ENCODE measurements at regions not wholly inside any gene's neighbourhood (a gene's known extent, or its start where the extent isn't known, plus 50 kb on each side); places are given as distances from the start of the nearest gene placed in this dataset.

GRCh38 chr11:109480251-109480650, 58.3 kb downstream of the C11orf87 start:
- no peak for DNase-seq
- no peaks in the 10 kb centered on the region for H3K36me3 Mint-ChIP-seq
- H3K27ac Mint-ChIP-seq: no peak overlapping the region
- H3K27me3 Mint-ChIP-seq (ENCODE audit: low read depth in 3 of 3): peaks cover 0 to 3% (median 2%) of the 10 kb centered on the region in 3 donors
- H3K9me3 Mint-ChIP-seq: peaks cover 3 to 34% (median 5%) of the 10 kb centered on the region in 6 donors
- H3K4me3 Mint-ChIP-seq: no peak overlapping the region
- no peaks in the 10 kb centered on the region for H3K4me1 Mint-ChIP-seq

- H3K4me3 Mint-ChIP-seq: no peak overlapping the region
- no peak for DNase-seq
- H3K4me1 Mint-ChIP-seq: no peaks in the 10 kb centered on the region
- no peak overlapping the region for H3K27ac Mint-ChIP-seq
- H3K36me3 Mint-ChIP-seq: no peaks in the 10 kb centered on the region
- H3K27me3 Mint-ChIP-seq (ENCODE audit: low read depth in 3 of 3): peaks cover 0 to 1% (median 1%) of the 10 kb centered on the region in 3 donors
- H3K9me3 Mint-ChIP-seq: peaks cover 0 to 12% (median 3%) of the 10 kb centered on the region in 6 donors
Measured at GRCh38 chr11:109486129-109486528, 64.1 kb downstream of the C11orf87 start.

- no peak overlapping the region for H3K4me3 Mint-ChIP-seq
- H3K9me3 Mint-ChIP-seq: peaks cover 0 to 9% (median 3%) of the 10 kb centered on the region in 6 donors
- H3K27me3 Mint-ChIP-seq (ENCODE audit: low read depth in 3 of 3): peaks cover 0 to 5% (median 0%) of the 10 kb centered on the region in 3 donors
- no peak overlapping the region for H3K27ac Mint-ChIP-seq
- DNase-seq: no peak
- H3K36me3 Mint-ChIP-seq: no peaks in the 10 kb centered on the region
- H3K4me1 Mint-ChIP-seq: no peaks in the 10 kb centered on the region
Measured at GRCh38 chr11:109490953-109491635, 69.1 kb downstream of the C11orf87 start.

GRCh38 chr11:109506115-109506514, 84.1 kb downstream of the C11orf87 start:
- Mint-ChIP-seq H3K4me3 (no peak overlapping the region), H3K9me3 (peaks cover 0 to 2% (median 0%) of the 10 kb centered on the region in 6 donors), H3K36me3 (no peaks in the 10 kb centered on the region), H3K4me1 (no peaks in the 10 kb centered on the region), H3K27ac (no peak overlapping the region), H3K27me3 (ENCODE audit: low read depth in 3 of 3) (no peaks in the 10 kb centered on the region)
- DNase-seq: no peak

GRCh38 chr11:109507331-109507730, 85.3 kb downstream of the C11orf87 start:
- no peaks in the 10 kb centered on the region for H3K36me3 Mint-ChIP-seq
- H3K9me3 Mint-ChIP-seq: peaks cover 0 to 2% (median 0%) of the 10 kb centered on the region in 6 donors
- H3K27me3 Mint-ChIP-seq (ENCODE audit: low read depth in 3 of 3): no peaks in the 10 kb centered on the region
- no peak overlapping the region for H3K27ac Mint-ChIP-seq
- H3K4me1 Mint-ChIP-seq: no peaks in the 10 kb centered on the region
- DNase-seq: no peak
- H3K4me3 Mint-ChIP-seq: no peak overlapping the region

- Mint-ChIP-seq H3K4me1 (no peaks in the 10 kb centered on the region), H3K27ac (no peak overlapping the region), H3K27me3 (ENCODE audit: low read depth in 3 of 3) (no peaks in the 10 kb centered on the region), H3K9me3 (peaks cover 0 to 4% (median 3%) of the 10 kb centered on the region in 6 donors), H3K4me3 (no peak overlapping the region), H3K36me3 (no peaks in the 10 kb centered on the region)
- DNase-seq: no peak
Measured at GRCh38 chr11:109507836-109508561, 86.0 kb downstream of the C11orf87 start.

- Mint-ChIP-seq H3K4me1 (no peaks in the 10 kb centered on the region), H3K36me3 (no peaks in the 10 kb centered on the region)
Measured at GRCh38 chr11:109508943-109509342, 87.0 kb downstream of the C11orf87 start.

GRCh38 chr11:109510316-109510715, 88.3 kb downstream of the C11orf87 start:
- H3K36me3 Mint-ChIP-seq: no peaks in the 10 kb centered on the region
- no peaks in the 10 kb centered on the region for H3K4me1 Mint-ChIP-seq
- no peak overlapping the region for H3K4me3 Mint-ChIP-seq
- peaks cover 0 to 2% (median 0%) of the 10 kb centered on the region in 3 donors for H3K27me3 Mint-ChIP-seq (ENCODE audit: low read depth in 3 of 3)
- no peak overlapping the region for H3K27ac Mint-ChIP-seq
- H3K9me3 Mint-ChIP-seq: peaks cover 0 to 13% (median 5%) of the 10 kb centered on the region in 6 donors
- DNase-seq: no peak

More at GRCh38 chr11:109508943-109509342, 87.0 kb downstream of the C11orf87 start:
- peaks cover 0 to under 1% (median 0%) of the 10 kb centered on the region in 3 donors for H3K27me3 Mint-ChIP-seq (ENCODE audit: low read depth in 3 of 3)
- no peak overlapping the region for H3K4me3 Mint-ChIP-seq
- peaks cover 0 to 8% (median 5%) of the 10 kb centered on the region in 6 donors for H3K9me3 Mint-ChIP-seq
- no peak for DNase-seq
- H3K27ac Mint-ChIP-seq: no peak overlapping the region

- Mint-ChIP-seq H3K27ac (no peak overlapping the region), H3K36me3 (no peaks in the 10 kb centered on the region), H3K4me3 (no peak overlapping the region), H3K9me3 (peaks cover 0 to 13% (median 7%) of the 10 kb centered on the region in 6 donors), H3K4me1 (no peaks in the 10 kb centered on the region), H3K27me3 (ENCODE audit: low read depth in 3 of 3) (peaks cover 0 to 2% (median 0%) of the 10 kb centered on the region in 3 donors)
- no peak for DNase-seq
Measured at GRCh38 chr11:109511598-109511997, 89.6 kb downstream of the C11orf87 start.

- no peak overlapping the region for H3K27ac Mint-ChIP-seq
- no peak overlapping the region for H3K4me3 Mint-ChIP-seq
- H3K36me3 Mint-ChIP-seq: no peaks in the 10 kb centered on the region
- H3K4me1 Mint-ChIP-seq: no peaks in the 10 kb centered on the region
- peaks cover 0 to 4% (median 0%) of the 10 kb centered on the region in 3 donors for H3K27me3 Mint-ChIP-seq (ENCODE audit: low read depth in 3 of 3)
- DNase-seq: no peak
- H3K9me3 Mint-ChIP-seq: peaks cover 0 to 13% (median 8%) of the 10 kb centered on the region in 6 donors
Measured at GRCh38 chr11:109512249-109512648, 90.3 kb downstream of the C11orf87 start.

- Mint-ChIP-seq H3K9me3 (peaks cover 0 to 13% (median 8%) of the 10 kb centered on the region in 6 donors), H3K36me3 (no peaks in the 10 kb centered on the region), H3K4me1 (no peaks in the 10 kb centered on the region), H3K4me3 (no peak overlapping the region), H3K27me3 (ENCODE audit: low read depth in 3 of 3) (peaks cover 0 to 4% (median 0%) of the 10 kb centered on the region in 3 donors), H3K27ac (no peak overlapping the region)
- no peak for DNase-seq
Measured at GRCh38 chr11:109512680-109513079, 90.7 kb downstream of the C11orf87 start.

- DNase-seq: no peak
- Mint-ChIP-seq H3K9me3 (peaks cover 0 to 15% (median 8%) of the 10 kb centered on the region in 6 donors), H3K27me3 (ENCODE audit: low read depth in 3 of 3) (peaks cover 0 to 4% (median 0%) of the 10 kb centered on the region in 3 donors), H3K27ac (no peak overlapping the region), H3K4me3 (no peak overlapping the region), H3K36me3 (no peaks in the 10 kb centered on the region), H3K4me1 (no peaks in the 10 kb centered on the region)
Measured at GRCh38 chr11:109514313-109515018, 92.5 kb downstream of the C11orf87 start.

GRCh38 chr11:109519253-109519652, 97.3 kb downstream of the C11orf87 start:
- Mint-ChIP-seq H3K4me3 (no peak overlapping the region), H3K9me3 (peaks cover 0 to 19% (median 10%) of the 10 kb centered on the region in 6 donors), H3K27me3 (ENCODE audit: low read depth in 3 of 3) (peaks cover 0 to 3% (median 2%) of the 10 kb centered on the region in 3 donors), H3K36me3 (no peaks in the 10 kb centered on the region), H3K27ac (no peak overlapping the region), H3K4me1 (no peaks in the 10 kb centered on the region)
- no peak for DNase-seq

Measured in immature natural killer cell (primary cell).